A549 (cell line): ENCODE measurements at regions not wholly inside any gene's neighbourhood (a gene's known extent, or its start where the extent isn't known, plus 50 kb on each side); places are given as distances from the start of the nearest gene placed in this dataset.
"Not testable (repeated sequence)": the region's sequence is repeated elsewhere in the genome, so short reads cannot be mapped to it uniquely, and the experiment has no call there.

Experiments used
- ATAC-seq, 2 experiments: fragments of 200-7000 bp in 1 of 2; fragments of >200 bp in 1 of 2; cut with Nextera tagmentation in 1 of 2; cut with Tn5 transposase in 1 of 2; 3 replicates each; pipeline versions ENCODE4 v1.8.0 to v1.9.1; 2018 to 2020; ENCODE audit warnings: mild to moderate bottlenecking in 1 of 2, moderate library complexity in 1 of 2
- CTCF ChIA-PET: fragments of 300-600 bp; sonication (Branson Sonifier 250); formaldehyde crosslinking; extraction: SDS; loops from one replicate; lab custom pipeline; 2021; ENCODE audit warnings: antibody characterized with exemption, inconsistent platforms; lab: Yijun Ruan, JAX
- POLR2A ChIA-PET: fragments of 350-600 bp; formaldehyde crosslinking; extraction: SDS; loops from one replicate; lab custom pipeline; 2021; ENCODE audit warnings: antibody characterized with exemption, inconsistent platforms; lab: Yijun Ruan, JAX
- DNase-seq, 2 experiments: peaks; one replicate each; pipeline versions ENCODE4 v3.0.0 to v3.0.0-alpha.2; 2011 to 2016; ENCODE audit warnings: low read depth in 1 of 2, low spot score in 1 of 2
- FAIRE-seq: peaks from 2 replicates; lab custom pipeline; 2011; peaks lifted over from hg19 to GRCh38; lab: Jason Lieb, UNC
- H3K27ac ChIP-seq, 2 experiments: fragments of >200 bp; sonication (Bioruptor Twin); formaldehyde crosslinking; 3 replicates each; pipeline ENCODE4 v1.5.1; 2016 to 2017
- H3K4me1 ChIP-seq: fragments of >200 bp; sonication (Bioruptor Twin); formaldehyde crosslinking; 3 replicates; pipeline ENCODE4 v1.6.1; 2016
- H3K4me2 ChIP-seq: fragments of >200 bp; sonication (Bioruptor Twin); formaldehyde crosslinking; 3 replicates; pipeline ENCODE4 v1.6.1; 2016
- H3K4me3 ChIP-seq: fragments of >200 bp; sonication (Bioruptor Twin); formaldehyde crosslinking; 3 replicates; pipeline ENCODE4 v1.5.1; 2016
- H3K9me3 ChIP-seq: fragments of >200 bp; sonication (Bioruptor Twin); formaldehyde crosslinking; 3 replicates; pipeline ENCODE4 v1.6.1; 2016
- BCL3 ChIP-seq: fragments of >200 bp; sonication (Bioruptor Twin); formaldehyde crosslinking; IDR thresholded peaks from 3 replicates; pipeline ENCODE4 v1.6.1; 2016
- CBX8 ChIP-seq: fragments of 200-600 bp; sonication (generic); IDR thresholded peaks from 2 replicates; pipeline ENCODE4 v1.6.1; 2016
- EHF ChIP-seq: fragments of 250-450 bp; sonication (Bioruptor Pico); IDR thresholded peaks from 2 replicates; pipeline ENCODE4 v1.5.0; 2020; ENCODE audit warnings: mild to moderate bottlenecking
- ESRRA ChIP-seq: fragments of 150-350 bp; IDR thresholded peaks from 2 replicates; pipeline ENCODE4 v1.6.1; 2014; ENCODE audit warnings: mild to moderate bottlenecking, low read length, borderline replicate concordance
- FOSB ChIP-seq: fragments of 250-450 bp; sonication (Bioruptor Pico); IDR thresholded peaks from 2 replicates; pipeline ENCODE4 v1.5.0; 2020; ENCODE audit warnings: mild to moderate bottlenecking, moderate library complexity
- GATA3 ChIP-seq: IDR thresholded peaks from 2 replicates; pipeline ENCODE4 v1.6.1; 2012; ENCODE audit warnings: borderline replicate concordance
- HOXA7 ChIP-seq: fragments of 250-450 bp; sonication (Bioruptor Pico); IDR thresholded peaks from 2 replicates; pipeline ENCODE4 v1.5.0; 2020; ENCODE audit warnings: mild to moderate bottlenecking, moderate library complexity
- HOXB13 ChIP-seq: fragments of 250-450 bp; sonication (Bioruptor Pico); IDR thresholded peaks from 2 replicates; pipeline ENCODE4 v1.5.0; 2020; ENCODE audit warnings: low read depth, mild to moderate bottlenecking, moderate library complexity
- JUN ChIP-seq, 2 experiments: fragments of >200 bp; sonication (Bioruptor Twin); formaldehyde crosslinking; IDR thresholded peaks; 2 replicates in 1 of 2; 3 replicates in 1 of 2; pipeline ENCODE4 v1.6.1; 2016 to 2017
- KDM5A ChIP-seq: fragments of 200-600 bp; sonication (generic); IDR thresholded peaks from 2 replicates; pipeline ENCODE4 v1.6.1; 2016; ENCODE audit warnings: antibody characterized with exemption, mild to moderate bottlenecking
- MAFK ChIP-seq: fragments of 450-650 bp; IDR thresholded peaks from 2 replicates; pipeline ENCODE4 v1.6.1; 2014; ENCODE audit not compliant: partially characterized antibody
- MAZ ChIP-seq: fragments of 150-350 bp; IDR thresholded peaks from 2 replicates; pipeline ENCODE4 v1.6.1; 2014; ENCODE audit warnings: antibody characterized with exemption, low read depth, low read length, borderline replicate concordance
- MYC ChIP-seq: IDR thresholded peaks from 2 replicates; pipeline ENCODE4 v1.6.1; 2012; ENCODE audit warnings: mild to moderate bottlenecking, inconsistent platforms, low read length, improper control_type of control experiment, borderline replicate concordance
- NPAS2 ChIP-seq: fragments of 250-450 bp; sonication (Bioruptor Pico); IDR thresholded peaks from 2 replicates; pipeline ENCODE4 v1.8.0; 2022; ENCODE audit warnings: mild to moderate bottlenecking, moderate library complexity, borderline replicate concordance
- NR3C1 ChIP-seq: fragments of >200 bp; sonication (Bioruptor Twin); formaldehyde crosslinking; IDR thresholded peaks from 3 replicates; pipeline ENCODE4 v1.6.1; 2017
- RAD21 ChIP-seq, 2 experiments: fragments of >200 bp in 1 of 2; sonication (Bioruptor Twin) in 1 of 2; formaldehyde crosslinking in 1 of 2; IDR thresholded peaks in 1 of 2; conservative IDR thresholded peaks in 1 of 2; 2 replicates in 1 of 2; 3 replicates in 1 of 2; pipeline ENCODE4 v1.6.1; 2012 to 2018; ENCODE audit warnings: inconsistent platforms in 1 of 2
- RCOR1 ChIP-seq: fragments of 150-350 bp; IDR thresholded peaks from 2 replicates; pipeline ENCODE4 v1.6.1; 2014; ENCODE audit warnings: antibody characterized with exemption, low read length, low read depth
- RNF2 ChIP-seq: fragments of 200-600 bp; sonication (generic); IDR thresholded peaks from 2 replicates; pipeline ENCODE4 v1.6.1; 2016; ENCODE audit warnings: low read depth, mild to moderate bottlenecking, antibody characterized with exemption, moderate library complexity, borderline replicate concordance
- ZC3H11A ChIP-seq: fragments of 450-650 bp; IDR thresholded peaks from 2 replicates; pipeline ENCODE4 v1.6.1; 2014; ENCODE audit warnings: antibody characterized with exemption, mild to moderate bottlenecking
- ZNF302 ChIP-seq: fragments of 250-450 bp; sonication (Bioruptor Pico); IDR thresholded peaks from 2 replicates; pipeline ENCODE4 v1.9.0; 2021; ENCODE audit warnings: inconsistent platforms, mild to moderate bottlenecking, moderate library complexity
- ZSCAN20 ChIP-seq: fragments of 250-450 bp; sonication (Bioruptor Pico); IDR thresholded peaks from 2 replicates; pipeline ENCODE4 v1.8.0; 2022; ENCODE audit warnings: mild to moderate bottlenecking, moderate library complexity
- WGBS: methylation state at CpG from one replicate; pipeline ENCODE4 v1.1.6; 2017; ENCODE audit errors: missing lambda C conversion rate; 5-methylcytosine and 5-hydroxymethylcytosine counted together
- TF ChIP-seq, protein P1 (sequence below): IDR thresholded peaks from 2 replicates; pipeline ENCODE4 v1.6.1; 2012
- TF ChIP-seq, protein P2 (sequence below): fragments of 250-450 bp; sonication (Bioruptor Pico); IDR thresholded peaks from 2 replicates; pipeline ENCODE4 v1.5.0; 2021; ENCODE audit warnings: mild to moderate bottlenecking, moderate library complexity, borderline replicate concordance

GRCh38 chr2:67164771-67165522 is 232.2 kb upstream of the ETAA1 start:
- no peak for TF ChIP-seq ZC3H11A
- TF ChIP-seq MAFK = peak; percentile 43
- H3K4me1 ChIP-seq = no peaks in the 10 kb centered on the region
- no peak overlapping the region for H3K4me3 ChIP-seq
- no peak for ATAC-seq
- CTCF ChIA-PET = interaction anchor here (1.1 kb wide), 1 partner anchor 15 kb away, joined by 3 read pairs; no protein-coding TSS in a partner anchor
- POLR2A ChIA-PET = no interaction called here
- H3K9me3 ChIP-seq = 0 out of 3 replicates have a peak, but pooled peaks cover 3% of the 10 kb centered on the region
- no peak overlapping the region for H3K27ac ChIP-seq
- no peak overlapping the region for H3K4me2 ChIP-seq
- no peak for FAIRE-seq
- WGBS = 39% methylated on average over 4 of the region's 4 CpGs
- no peak for DNase-seq

GRCh38 chr2:67165523-67165990 is 231.6 kb upstream of the ETAA1 start:
- ATAC-seq = no peak
- H3K27ac ChIP-seq = no peak overlapping the region
- no peaks in the 10 kb centered on the region for H3K4me1 ChIP-seq
- ChIA-PET POLR2A (no interaction called here), CTCF (interaction anchor here (1.1 kb wide), 1 partner anchor 14 kb away, joined by 3 read pairs; no protein-coding TSS in a partner anchor)
- no peak for DNase-seq
- TF ChIP-seq, protein P1, sequence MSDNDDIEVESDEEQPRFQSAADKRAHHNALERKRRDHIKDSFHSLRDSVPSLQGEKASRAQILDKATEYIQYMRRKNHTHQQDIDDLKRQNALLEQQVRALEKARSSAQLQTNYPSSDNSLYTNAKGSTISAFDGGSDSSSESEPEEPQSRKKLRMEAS = no peak
- TF ChIP-seq ESRRA (no peak), KDM5A (no peak), HOXB13 (CRISPR knock-in tag) (no peak), MAZ (no peak), ZNF302 (CRISPR knock-in tag) (no peak), RNF2 (no peak), RAD21 (conservative IDR thresholded peaks at IDR 0.05 in 1 of 2, IDR thresholded peaks at IDR 0.05 in 1 of 2) (no peak), HOXA7 (CRISPR knock-in tag) (no peak), JUN (IDR thresholded peaks at IDR 0.05) (no peak)
- H3K4me3 ChIP-seq = no peak overlapping the region
- H3K9me3 ChIP-seq = 0 out of 3 replicates have a peak, but pooled peaks cover 3% of the 10 kb centered on the region
- no peak for FAIRE-seq
- no peak overlapping the region for H3K4me2 ChIP-seq

- H3K4me1 ChIP-seq, H3K4me2 ChIP-seq, ATAC-seq, FAIRE-seq, DNase-seq, H3K9me3 ChIP-seq, POLR2A ChIA-PET, H3K27ac ChIP-seq, H3K4me3 ChIP-seq: not testable (repeated sequence)
- WGBS = 1% methylated on average over 2 of the region's 2 CpGs
- CTCF ChIA-PET = interaction anchor here (0.8 kb wide), 1 partner anchor 224 kb away, joined by 3 read pairs; no protein-coding TSS in a partner anchor
Measured at GRCh38 chr2:67166511-67166910, 230.6 kb upstream of the ETAA1 start.

DNA sequence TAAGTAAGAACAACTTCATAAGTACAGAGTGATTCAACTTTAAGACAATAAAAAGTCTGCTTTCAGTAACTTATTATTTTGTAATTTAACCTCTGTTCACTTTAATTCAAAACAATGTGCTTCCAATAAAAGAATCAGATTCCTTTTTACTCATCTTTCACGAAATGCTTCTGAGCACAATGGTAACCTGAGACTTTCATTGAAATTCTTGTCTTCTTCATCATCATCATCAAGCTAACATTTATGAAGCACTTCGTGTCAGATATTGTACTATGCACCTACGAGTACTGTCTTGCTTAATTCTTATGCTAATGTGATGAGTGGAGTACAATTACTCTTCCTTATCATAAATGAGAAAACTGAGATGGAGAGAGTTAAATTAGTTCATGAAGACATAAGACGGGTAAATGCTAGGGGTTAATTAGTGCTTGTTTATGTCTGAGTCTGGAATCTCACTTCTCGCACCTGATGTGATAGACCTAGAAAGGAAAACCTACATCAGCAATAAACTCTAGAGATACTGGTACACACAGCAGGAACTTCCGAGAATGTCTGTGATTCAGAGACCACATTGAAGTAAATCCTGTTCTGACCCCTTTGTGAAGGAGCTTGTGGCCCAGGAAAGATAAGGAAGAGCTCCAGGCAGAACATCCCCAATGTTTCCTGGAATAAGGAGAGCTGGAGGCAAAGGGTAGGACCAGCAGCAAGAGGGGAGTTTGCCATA is 227.6 kb upstream of the ETAA1 start:
- no peak overlapping the region for H3K27ac ChIP-seq
- ChIA-PET CTCF (interaction anchor here (0.7 kb wide), 1 partner anchor 818 kb away, joined by 3 read pairs; no protein-coding TSS in a partner anchor), POLR2A (no interaction called here)
- TF ChIP-seq MAFK (peak; percentile 20), GATA3 (no peak)
- DNase-seq (no peak), FAIRE-seq (peak; percentile 70), ATAC-seq (no peak)
- 34% methylated on average over 6 of the region's 6 CpGs for WGBS
- H3K9me3 ChIP-seq = 0 out of 3 replicates have a peak, but pooled peaks cover 3% of the 10 kb centered on the region
- no peaks in the 10 kb centered on the region for H3K4me1 ChIP-seq
- H3K4me3 ChIP-seq = no peak overlapping the region
- no peak overlapping the region for H3K4me2 ChIP-seq

- H3K4me1 ChIP-seq = no peaks in the 10 kb centered on the region
- ChIA-PET POLR2A (no interaction called here), CTCF (interaction anchor here (0.7 kb wide), 1 partner anchor 14 kb away, joined by 3 read pairs; no protein-coding TSS in a partner anchor)
- no peak overlapping the region for H3K4me3 ChIP-seq
- no peak overlapping the region for H3K4me2 ChIP-seq
- FAIRE-seq (no peak), ATAC-seq (no peak), DNase-seq (no peak)
- no peaks in the 10 kb centered on the region for H3K9me3 ChIP-seq
- WGBS = 52% methylated on average over 3 of the region's 3 CpGs
- no peak overlapping the region for H3K27ac ChIP-seq
- TF ChIP-seq BCL3 (no peak), CBX8 (no peak), EHF (no peak), ZSCAN20 (CRISPR knock-in tag) (no peak), NR3C1 (no peak), MYC (no peak), NPAS2 (CRISPR knock-in tag) (no peak), RCOR1 (no peak), GATA3 (no peak), FOSB (CRISPR knock-in tag) (no peak)
- TF ChIP-seq, protein P2, sequence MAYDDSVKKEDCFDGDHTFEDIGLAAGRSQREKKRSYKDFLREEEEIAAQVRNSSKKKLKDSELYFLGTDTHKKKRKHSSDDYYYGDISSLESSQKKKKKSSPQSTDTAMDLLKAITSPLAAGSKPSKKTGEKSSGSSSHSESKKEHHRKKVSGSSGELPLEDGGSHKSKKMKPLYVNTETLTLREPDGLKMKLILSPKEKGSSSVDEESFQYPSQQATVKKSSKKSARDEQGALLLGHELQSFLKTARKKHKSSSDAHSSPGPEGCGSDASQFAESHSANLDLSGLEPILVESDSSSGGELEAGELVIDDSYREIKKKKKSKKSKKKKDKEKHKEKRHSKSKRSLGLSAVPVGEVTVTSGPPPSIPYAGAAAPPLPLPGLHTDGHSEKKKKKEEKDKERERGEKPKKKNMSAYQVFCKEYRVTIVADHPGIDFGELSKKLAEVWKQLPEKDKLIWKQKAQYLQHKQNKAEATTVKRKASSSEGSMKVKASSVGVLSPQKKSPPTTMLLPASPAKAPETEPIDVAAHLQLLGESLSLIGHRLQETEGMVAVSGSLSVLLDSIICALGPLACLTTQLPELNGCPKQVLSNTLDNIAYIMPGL (CRISPR knock-in tag) = no peak
Measured at GRCh38 chr2:67179526-67179925, 217.6 kb upstream of the ETAA1 start.
